ENCODE measurements at regions not wholly inside any gene's neighbourhood (a gene's known extent, or its start where the extent isn't known, plus 50 kb on each side); places are given as distances from the start of the nearest gene placed in this dataset.
"Not testable (repeated sequence)": the region's sequence is repeated elsewhere in the genome, so short reads cannot be mapped to it uniquely, and the experiment has no call there.

DNA sequence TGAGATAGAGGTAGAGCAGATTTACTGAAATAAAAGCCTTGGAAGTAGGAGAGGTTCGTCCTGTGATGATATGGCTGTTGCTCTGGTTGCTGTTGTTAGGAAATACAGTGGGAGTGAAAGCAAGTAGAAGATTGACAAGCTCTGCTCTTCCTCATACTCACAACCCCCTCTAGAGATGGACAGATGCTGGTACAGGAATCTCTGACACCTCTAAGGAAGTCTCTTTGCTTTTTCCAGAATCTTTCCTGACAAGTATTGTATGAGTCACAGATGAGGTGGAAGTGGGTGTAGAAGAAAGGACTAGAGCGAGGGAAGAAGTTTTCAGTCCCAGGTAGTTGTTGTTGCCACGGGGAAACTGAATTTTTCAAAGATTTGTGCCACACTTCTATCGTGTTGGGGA, 337.8 kb downstream of the RPIA start:
- TF ChIP-seq ZNF274 (IDR thresholded peaks at IDR 0.05; ENCODE audit: low read depth, low read length); SUZ12 (IDR thresholded peaks at IDR 0.05; ENCODE audit: extremely low read depth, insufficient read depth, insufficient read length); YY1 (IDR thresholded peaks at IDR 0.05; ENCODE audit: insufficient read depth, insufficient read length): not testable (repeated sequence)

Data from NT2/D1 (cell line).